Erythroblast (primary cell): ENCODE measurements at regions not wholly inside any gene's neighbourhood (a gene's known extent, or its start where the extent isn't known, plus 50 kb on each side); places are given as distances from the start of the nearest gene placed in this dataset.
"Not testable (repeated sequence)": the region's sequence is repeated elsewhere in the genome, so short reads cannot be mapped to it uniquely, and the experiment has no call there.

Experiments
- DNase-seq, 2 experiments: peaks; one replicate each; lab custom pipeline; 2025; lab: John Stamatoyannopoulos, UW
- GATA1 ChIP-seq: IDR thresholded peaks from 2 replicates; pipeline ENCODE4 v1.6.1; 2011; ENCODE audit warnings: low read depth, mild to moderate bottlenecking, control low read depth, low read length, moderate library complexity
- POLR2A ChIP-seq: IDR thresholded peaks from 2 replicates; pipeline ENCODE4 v1.6.1; 2011; ENCODE audit warnings: mild to moderate bottlenecking, low read length

DNA sequence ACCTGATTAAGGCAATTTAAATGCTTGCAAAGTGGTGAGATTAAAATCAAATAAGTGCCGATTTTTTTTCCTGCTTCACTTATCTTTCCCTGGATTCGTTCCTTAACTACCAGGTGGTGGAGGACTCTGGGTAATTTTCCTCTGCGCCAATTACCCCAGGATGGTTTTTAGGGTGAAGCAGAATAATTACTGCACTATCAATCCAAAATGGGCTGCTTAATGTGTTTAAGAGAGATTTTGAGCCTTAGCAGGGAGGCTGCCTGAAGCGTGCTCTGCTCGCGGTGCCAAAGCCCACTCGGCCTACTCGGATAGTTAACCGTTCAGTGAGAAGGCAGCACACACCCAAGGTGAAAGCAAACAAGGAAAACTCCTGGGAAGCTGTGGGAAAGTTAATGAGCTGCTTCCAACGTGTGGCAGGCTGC, 274.9 kb upstream of the LMO3 start:
- DNase-seq = no peak

DNA sequence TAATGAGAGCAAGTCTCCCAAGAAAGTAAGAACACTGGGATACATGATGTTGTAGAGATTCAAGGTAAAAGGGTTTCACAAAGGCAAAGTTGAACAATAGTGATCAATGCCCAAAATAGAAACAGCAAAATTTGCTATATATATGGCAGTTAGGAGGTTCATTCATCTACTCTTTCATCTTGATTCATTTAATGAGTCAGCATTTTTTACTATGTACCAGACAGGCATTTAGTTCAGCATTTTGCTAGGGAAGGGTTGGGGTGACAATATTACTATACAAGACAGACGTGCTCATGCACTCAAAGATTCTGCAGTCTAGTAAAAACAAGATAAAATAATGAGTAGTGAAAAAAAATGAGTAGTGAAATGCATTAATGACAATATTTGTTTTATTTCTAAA, 264.9 kb upstream of the LMO3 start:
- no peak for DNase-seq
- TF ChIP-seq GATA1 (no peak), POLR2A (no peak)

More for the DNA sequence above, 274.9 kb upstream of the LMO3 start:
- TF ChIP-seq GATA1 (no peak), POLR2A (no peak)

DNA sequence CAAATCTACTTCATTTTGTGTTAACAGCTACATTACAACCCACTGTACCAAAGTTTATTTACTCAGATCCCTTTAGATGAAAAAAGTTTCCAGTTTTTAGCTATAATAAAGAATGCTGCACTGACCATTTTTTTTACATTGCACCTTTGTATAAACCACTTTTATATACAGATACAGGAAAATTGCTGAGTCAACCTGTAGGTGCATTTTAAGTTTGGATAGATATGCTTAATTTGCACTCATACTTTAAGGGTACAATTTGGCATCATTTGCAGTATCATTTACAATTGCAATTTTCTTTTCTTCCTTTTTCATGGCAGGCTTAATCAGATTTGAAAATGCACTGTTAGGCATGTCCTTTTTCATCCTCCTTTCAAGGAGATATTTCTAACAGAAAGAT, 257.8 kb upstream of the LMO3 start:
- DNase-seq = no peak
- TF ChIP-seq GATA1 (no peak), POLR2A (no peak)

DNA sequence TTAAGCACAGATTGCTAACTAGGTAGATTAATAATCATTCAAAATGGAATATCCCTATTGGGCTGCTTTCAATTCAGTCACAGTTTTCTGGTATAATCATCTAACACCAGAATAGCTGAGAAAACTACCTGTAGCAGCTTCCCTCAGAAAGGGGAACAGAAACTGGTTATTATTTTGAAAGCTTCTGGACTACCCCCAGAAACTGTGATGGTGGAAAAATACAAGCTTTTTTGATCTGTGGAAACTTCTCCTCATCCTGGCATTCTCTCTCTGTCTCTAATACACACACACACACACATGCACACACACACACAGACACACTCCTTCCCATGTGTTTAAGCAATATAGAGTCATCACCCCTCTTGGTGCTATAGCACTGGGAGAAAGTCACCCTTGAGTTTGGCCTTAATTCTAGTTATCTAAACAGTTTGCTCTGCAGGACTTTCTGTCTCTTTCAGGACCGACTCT, 251.5 kb upstream of the LMO3 start:
- DNase-seq = no peak
- TF ChIP-seq POLR2A = no peak
- no peak for TF ChIP-seq GATA1

DNA sequence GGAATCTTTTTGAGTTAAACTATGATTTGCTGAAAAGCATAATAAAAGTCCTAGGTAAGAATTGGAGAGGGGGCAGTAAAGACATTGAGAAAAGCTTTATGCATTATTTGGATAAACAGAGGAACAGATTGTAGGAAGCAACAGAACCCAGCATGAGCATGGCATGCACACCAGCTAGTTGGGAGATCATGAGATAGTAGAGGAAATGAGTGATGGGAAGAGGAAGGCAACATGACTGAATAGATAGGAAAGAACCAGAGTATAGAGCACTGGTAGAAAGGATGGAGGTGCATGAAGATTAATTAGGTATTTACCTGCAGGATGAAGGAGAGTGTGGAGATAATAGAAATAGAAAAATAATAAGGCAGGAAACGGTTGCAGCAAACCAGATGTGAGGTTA, 248.5 kb upstream of the LMO3 start:
- TF ChIP-seq GATA1 (no peak), POLR2A (no peak)
- DNase-seq = no peak

DNA sequence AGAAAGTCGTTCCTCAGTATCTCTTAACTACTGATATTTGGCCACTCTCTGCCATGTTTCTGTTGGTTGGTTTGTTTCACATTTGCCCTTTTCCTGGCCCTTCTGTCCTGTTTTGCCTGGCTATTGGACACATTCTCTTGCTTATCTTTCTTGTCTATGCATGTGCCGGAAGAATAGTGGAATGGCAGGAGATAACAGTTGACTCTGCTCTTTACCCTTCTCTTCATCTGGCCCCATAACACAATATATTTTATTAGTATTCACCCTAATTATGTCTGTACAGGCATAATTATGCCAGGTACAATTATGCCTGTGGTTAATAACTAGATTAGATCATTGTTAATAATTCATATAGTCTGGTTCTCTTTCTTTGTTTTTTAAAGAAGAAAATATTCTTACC, 243.5 kb upstream of the LMO3 start:
- TF ChIP-seq GATA1 = no peak
- no peak for TF ChIP-seq POLR2A
- no peak for DNase-seq

DNA sequence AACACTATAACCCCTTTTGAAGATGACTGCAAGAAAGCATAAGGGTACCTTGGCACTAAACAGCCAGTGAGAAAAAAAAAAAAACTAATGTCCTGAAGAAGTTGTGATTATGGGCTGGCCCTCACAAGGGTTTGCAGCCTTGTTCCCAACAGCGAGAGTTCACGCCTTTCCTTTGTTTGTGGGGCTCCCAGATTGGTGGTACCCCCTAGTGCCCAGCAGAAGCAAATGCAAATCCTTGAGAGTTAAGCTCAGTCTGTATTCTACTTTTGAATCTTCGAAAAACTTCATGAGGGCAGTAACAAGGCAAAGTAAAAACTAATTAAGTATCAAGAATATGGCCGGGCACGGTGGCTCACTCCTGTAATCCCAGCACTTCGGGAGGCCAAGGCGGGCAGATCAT, 238.9 kb upstream of the LMO3 start:
- no peak for DNase-seq
- TF ChIP-seq GATA1 (no peak), POLR2A (no peak)

DNA sequence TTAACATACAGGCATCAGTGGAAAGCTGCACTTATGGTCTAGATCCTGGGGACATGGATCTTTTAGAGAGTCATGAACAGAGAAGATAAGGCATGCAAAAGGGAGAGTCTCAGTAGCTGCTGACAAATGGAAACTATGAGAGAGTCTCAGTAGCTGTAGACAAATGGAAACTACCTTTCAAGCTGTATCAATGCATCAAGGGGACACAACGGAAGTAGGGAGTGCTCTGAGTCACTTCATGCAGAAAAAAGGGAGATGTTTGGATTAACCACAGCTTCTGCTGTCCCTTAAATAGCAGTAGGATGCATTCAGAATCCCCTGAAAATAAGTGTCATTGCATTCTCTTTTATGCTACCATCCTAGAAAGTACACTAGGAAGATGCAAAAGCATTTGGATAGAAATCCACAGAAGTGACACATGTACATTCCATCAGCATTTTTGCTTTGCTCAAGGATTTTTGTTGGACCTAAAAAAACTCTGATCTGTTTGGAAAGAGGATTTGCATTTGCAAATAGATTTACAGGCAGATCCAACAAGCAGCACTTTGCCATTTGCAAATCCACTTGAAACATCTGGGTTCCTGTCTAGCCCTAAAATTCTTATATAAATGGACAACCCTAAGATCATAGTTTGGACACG, 227.5 kb upstream of the LMO3 start:
- no peak for TF ChIP-seq POLR2A
- TF ChIP-seq GATA1 = no peak
- no peak for DNase-seq

DNA sequence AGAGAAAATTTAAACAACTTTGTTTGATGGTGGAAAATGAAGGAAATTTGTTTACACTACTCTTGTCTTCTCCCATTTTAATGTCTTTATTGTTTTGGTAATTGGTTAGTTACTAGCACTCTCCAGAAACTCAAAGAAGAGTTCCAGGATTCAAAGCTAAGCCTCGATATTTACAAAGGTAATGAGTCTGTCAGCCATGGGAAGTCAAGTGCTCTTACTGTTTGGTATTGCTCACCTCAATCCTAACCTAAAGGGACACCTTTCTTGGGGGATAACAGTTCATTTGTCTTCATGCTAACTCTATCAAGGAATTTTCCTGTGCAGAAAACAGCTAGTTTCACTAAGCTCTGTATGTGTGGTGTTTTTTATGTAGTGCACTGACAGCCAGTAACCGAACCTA, 222.9 kb upstream of the LMO3 start:
- TF ChIP-seq GATA1 (no peak), POLR2A (no peak)

DNA sequence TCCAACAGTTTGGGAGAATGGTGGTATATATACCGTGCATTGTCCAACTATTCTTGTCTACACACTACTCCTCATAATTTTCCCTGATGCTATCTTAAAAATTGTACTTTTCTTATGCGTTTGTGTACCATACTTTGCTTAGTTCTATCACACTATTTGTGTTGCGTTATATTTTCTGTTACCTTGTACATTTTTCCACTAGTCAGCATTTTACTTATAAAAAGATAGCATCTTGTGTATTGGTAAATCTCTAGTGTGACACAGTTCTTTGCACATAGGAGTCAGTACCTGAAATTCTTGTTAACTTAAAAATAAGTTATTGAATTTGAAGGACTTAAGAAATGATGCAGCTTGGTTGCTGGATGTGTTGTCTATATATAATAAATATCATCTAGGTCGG, 201.8 kb upstream of the LMO3 start:
- no peak for DNase-seq
- TF ChIP-seq POLR2A = no peak
- no peak for TF ChIP-seq GATA1

More for the DNA sequence above, 222.9 kb upstream of the LMO3 start:
- no peak for DNase-seq

DNA sequence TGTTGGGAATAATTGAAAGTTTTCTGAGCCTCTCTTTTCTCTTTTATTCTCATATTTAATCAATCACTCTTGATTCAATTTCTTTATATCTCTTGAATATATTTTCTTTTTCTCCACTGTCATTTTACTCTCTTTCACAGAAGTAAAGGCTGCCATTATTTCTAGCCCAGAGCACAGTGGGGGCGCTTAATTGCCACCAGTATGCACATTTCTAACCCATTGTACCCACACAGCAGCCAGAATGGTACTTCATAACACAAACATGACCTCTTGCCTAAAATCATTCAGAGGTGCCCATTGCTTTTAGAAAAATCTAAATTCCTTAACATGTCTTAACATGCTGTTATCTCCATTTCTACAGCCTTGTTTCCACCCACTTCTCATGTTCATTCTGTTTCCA, 190.2 kb upstream of the LMO3 start:
- TF ChIP-seq POLR2A (no peak), GATA1 (no peak)
- DNase-seq = no peak

DNA sequence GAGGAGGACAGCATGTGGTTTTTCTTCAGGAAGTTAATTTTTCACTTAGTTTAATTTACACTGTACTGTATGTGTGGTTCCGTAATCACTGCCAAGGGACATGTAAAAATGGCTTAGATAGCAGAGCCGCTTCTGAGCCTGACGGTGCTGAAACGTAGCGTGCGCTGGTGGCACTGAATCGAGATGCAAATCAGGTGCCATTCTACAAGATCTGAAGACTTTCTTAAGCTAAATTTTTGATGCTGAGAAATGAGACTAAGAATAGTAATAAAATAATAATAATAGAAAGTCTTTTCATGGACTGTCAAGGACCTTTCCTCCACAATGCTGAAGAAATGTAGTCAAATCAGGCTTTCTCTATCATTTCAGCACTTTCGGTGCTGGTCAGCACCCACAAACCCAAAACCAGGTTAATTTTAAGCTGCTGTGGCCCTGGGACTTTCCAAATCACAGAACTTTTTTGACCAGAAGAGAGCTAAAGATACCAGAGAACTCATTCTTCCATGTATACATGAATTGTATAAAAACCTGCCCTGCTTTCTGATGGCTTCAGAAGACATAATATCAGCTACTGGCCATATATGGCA, 183.3 kb upstream of the LMO3 start:
- DNase-seq = no peak
- TF ChIP-seq POLR2A (no peak), GATA1 (no peak)

DNA sequence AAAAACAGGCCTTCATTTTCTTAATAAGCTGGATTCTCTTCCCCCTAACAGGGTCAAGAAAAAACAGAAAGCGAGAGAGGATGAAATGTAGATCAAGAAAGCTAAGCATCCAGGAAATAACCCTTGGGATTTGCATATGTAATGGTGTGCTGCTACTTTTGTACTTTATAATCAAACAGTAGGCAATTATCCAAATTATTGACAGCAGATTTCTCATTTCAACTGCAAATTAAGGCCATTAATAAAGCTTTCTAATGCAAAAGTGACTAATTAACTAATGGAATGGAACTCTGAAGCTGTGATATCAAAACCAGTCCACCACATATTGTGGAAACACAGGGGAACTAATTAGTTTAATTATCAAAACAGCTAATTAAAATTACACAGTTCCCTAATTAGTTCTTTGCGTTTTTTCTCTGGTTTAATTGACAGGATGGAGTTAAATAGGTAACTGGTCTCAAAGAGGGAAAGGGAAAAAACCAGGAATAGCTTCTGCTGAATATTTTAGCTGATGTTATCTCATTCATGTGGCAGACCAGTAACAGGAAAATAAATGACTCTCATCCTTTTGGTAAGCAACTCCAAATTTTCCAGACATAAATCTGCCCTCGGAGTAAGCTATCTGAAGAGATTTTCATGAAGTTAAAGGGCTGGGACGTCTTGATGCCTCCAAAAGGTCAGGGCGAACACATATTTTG, 182.7 kb upstream of the LMO3 start:
- no peak for DNase-seq
- TF ChIP-seq POLR2A = no peak
- TF ChIP-seq GATA1 = no peak

DNA sequence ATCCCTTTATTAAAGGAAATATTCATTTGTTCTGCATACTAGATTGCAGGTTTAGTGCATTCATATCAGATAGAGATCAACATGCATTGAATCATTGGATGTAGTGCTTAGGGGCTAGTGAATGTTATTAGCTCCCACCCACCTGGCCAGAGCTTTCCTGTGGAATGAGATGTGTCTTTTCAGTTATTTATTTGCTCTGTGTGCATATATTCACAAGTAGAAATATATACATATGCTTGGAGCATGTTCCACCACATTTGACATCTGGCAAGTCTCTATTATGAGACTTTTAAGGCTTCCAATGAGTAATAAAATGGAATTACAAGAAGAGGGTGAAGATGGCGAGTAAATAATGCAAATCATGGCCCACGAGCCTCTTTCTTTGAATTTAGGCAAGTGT, 180.0 kb upstream of the LMO3 start:
- TF ChIP-seq GATA1 = no peak
- TF ChIP-seq POLR2A = no peak
- DNase-seq = no peak

DNA sequence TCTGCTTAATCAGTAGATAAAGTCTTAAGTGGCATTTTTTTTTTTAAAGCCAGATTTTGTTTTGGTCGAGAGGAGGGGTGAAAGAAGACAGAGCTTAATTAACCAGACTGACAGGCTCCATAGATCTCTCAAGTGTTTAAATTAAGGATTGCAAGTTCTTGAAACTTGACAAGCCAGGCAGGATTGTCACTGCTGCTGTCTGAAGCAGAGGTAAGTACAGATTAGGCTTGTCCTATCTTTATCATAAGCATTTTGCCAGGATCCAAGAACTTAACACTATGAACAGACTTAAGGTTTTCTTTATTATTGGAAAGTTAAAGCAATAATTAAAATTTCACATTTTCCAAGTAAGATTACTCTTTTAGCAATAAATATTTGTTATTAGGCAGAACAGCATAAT, 179.6 kb upstream of the LMO3 start:
- TF ChIP-seq GATA1 (no peak), POLR2A (no peak)
- no peak for DNase-seq

DNA sequence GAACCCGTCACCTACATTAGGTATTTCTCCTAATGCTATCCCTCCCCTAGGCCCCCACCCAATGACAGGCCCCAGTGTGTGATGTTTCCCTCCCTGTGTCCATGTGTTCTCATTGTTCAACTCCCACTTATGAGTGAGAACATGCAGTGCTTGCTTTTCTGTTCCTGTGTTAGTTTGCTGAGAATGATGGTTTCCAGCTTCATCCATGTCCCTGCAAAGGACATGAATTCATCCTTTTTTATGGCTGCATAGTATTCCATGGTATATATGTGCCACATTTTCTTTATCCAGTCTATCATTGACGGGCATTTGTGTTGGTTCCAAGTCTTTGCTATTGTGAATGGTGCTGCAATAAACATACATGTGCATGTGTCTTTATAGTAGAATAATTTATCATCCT, 163.2 kb upstream of the LMO3 start:
- not testable (repeated sequence) for DNase-seq
